ENCODE measurements at regions not wholly inside any gene's neighbourhood (a gene's known extent, or its start where the extent isn't known, plus 50 kb on each side); places are given as distances from the start of the nearest gene placed in this dataset.

- TF ChIP-seq POLR2A (IDR thresholded peaks at IDR 0.05; ENCODE audit: control extremely low read depth in 1 of 2, low read depth in 2 of 2, low read length in 2 of 2) (no peak), RBBP5 (IDR thresholded peaks at IDR 0.05; ENCODE audit: borderline replicate concordance, low read depth, low read length) (no peak), RAD21 (IDR thresholded peaks at IDR 0.05 in 1 of 2, conservative IDR thresholded peaks at IDR 0.05 in 1 of 2; ENCODE audit: low read depth in 2 of 2, low read length in 2 of 2) (no peak), BCL11A (IDR thresholded peaks at IDR 0.05; ENCODE audit: low read depth in 2 of 2, low read length in 2 of 2) (no peak), GABPA (IDR thresholded peaks at IDR 0.05; ENCODE audit: borderline replicate concordance, insufficient read depth, low read length) (no peak)
Observed at GRCh38 chr13:44298314-44298713, 75.3 kb upstream of the SERP2 start.
